K562 (cell line): ENCODE measurements at regions not wholly inside any gene's neighbourhood (a gene's known extent, or its start where the extent isn't known, plus 50 kb on each side); places are given as distances from the start of the nearest gene placed in this dataset.
A peak's percentile ranks its signal among the peaks of the same experiment; 100 is the strongest.

Experiments
- CREB1 ChIP-seq, 2 experiments: sonication (generic) in 1 of 2; formaldehyde crosslinking in 1 of 2; IDR thresholded peaks; 2 replicates each; pipeline versions ENCODE4 v1.6.1 to v1.8.0; 2012 to 2022; ENCODE audit warnings: inconsistent platforms in 1 of 2, mild to moderate bottlenecking in 1 of 2, missing genetic modification reagents in 1 of 2, moderate library complexity in 1 of 2
- FOXA1 ChIP-seq: fragments of 450-650 bp; IDR thresholded peaks from 2 replicates; pipeline ENCODE4 v1.6.1; 2016; ENCODE audit warnings: mild to moderate bottlenecking, borderline replicate concordance
- HBP1 ChIP-seq: fragments of 450-650 bp; formaldehyde crosslinking; IDR thresholded peaks from 2 replicates; pipeline ENCODE4 v1.4.0; 2022; ENCODE audit warnings: missing genetic modification characterization
- HDAC2 ChIP-seq: fragments of 450-650 bp; IDR thresholded peaks from 2 replicates; pipeline ENCODE4 v1.6.1; 2016; ENCODE audit warnings: mild to moderate bottlenecking
- HOMEZ ChIP-seq: fragments of 250-450 bp; sonication (Bioruptor Pico); IDR thresholded peaks from 2 replicates; pipeline ENCODE4 v1.4.0; 2020; ENCODE audit warnings: mild to moderate bottlenecking, moderate library complexity
- KLF1 ChIP-seq: fragments of 450-650 bp; IDR thresholded peaks from 2 replicates; pipeline ENCODE4 v1.6.1; 2016; ENCODE audit warnings: missing genetic modification characterization, missing compliant biosample characterization
- MECOM ChIP-seq: fragments of 250-450 bp; sonication (Bioruptor Pico); IDR thresholded peaks from 2 replicates; pipeline ENCODE4 v1.8.0; 2022; ENCODE audit warnings: inconsistent platforms
- MYNN ChIP-seq, 2 experiments: sonication (generic); formaldehyde crosslinking in 1 of 2; IDR thresholded peaks; 2 replicates each; pipeline versions ENCODE4 v1.5.0 to v1.6.1; 2016 to 2020; ENCODE audit warnings: antibody characterized with exemption in 1 of 2, missing genetic modification reagents in 1 of 2
- NELFE ChIP-seq: IDR thresholded peaks from 2 replicates; pipeline ENCODE4 v1.6.1; 2011; ENCODE audit warnings: mild to moderate bottlenecking; ENCODE audit not compliant: insufficient read depth, insufficient read length
- PCBP2 ChIP-seq: fragments of 200-400 bp; formaldehyde crosslinking; IDR thresholded peaks from 2 replicates; pipeline ENCODE4 v1.6.1; 2018; ENCODE audit warnings: low read length, low read depth, mild to moderate bottlenecking, moderate library complexity; ENCODE audit not compliant: poor library complexity, severe bottlenecking
- PHB2 ChIP-seq: fragments of 450-650 bp; IDR thresholded peaks from 2 replicates; pipeline ENCODE4 v1.6.1; 2017; ENCODE audit warnings: low read depth
- POLR3A ChIP-seq: IDR thresholded peaks from 2 replicates; pipeline ENCODE4 v1.6.1; 2011; ENCODE audit warnings: borderline replicate concordance, mild to moderate bottlenecking, moderate library complexity; ENCODE audit not compliant: insufficient read length, insufficient read depth; ENCODE audit errors: extremely low read depth
- RBM22 ChIP-seq: fragments of 200-400 bp; formaldehyde crosslinking; IDR thresholded peaks from 2 replicates; pipeline ENCODE4 v1.6.1; 2018; ENCODE audit warnings: low read length, low read depth; ENCODE audit not compliant: poor library complexity, severe bottlenecking
- SREBF1 ChIP-seq: fragments of 150-350 bp; IDR thresholded peaks from 2 replicates; pipeline ENCODE4 v1.6.1; 2014; ENCODE audit warnings: antibody characterized with exemption, low read depth, low read length, borderline replicate concordance
- ZBTB43 ChIP-seq: sonication (generic); formaldehyde crosslinking; IDR thresholded peaks from 2 replicates; pipeline ENCODE4 v1.8.0; 2023; ENCODE audit warnings: mild to moderate bottlenecking, missing genetic modification reagents
- ZNF140 ChIP-seq: fragments of 250-450 bp; sonication (Bioruptor Pico); IDR thresholded peaks from 2 replicates; pipeline ENCODE4 v1.8.0; 2021; ENCODE audit warnings: moderate library complexity, mild to moderate bottlenecking, inconsistent platforms
- ZNF175 ChIP-seq: fragments of 200-800 bp; sonication (Bioruptor generic); IDR thresholded peaks from 2 replicates; pipeline ENCODE4 v1.6.1; 2016; ENCODE audit warnings: low read depth, mild to moderate bottlenecking, missing genetic modification characterization, missing compliant biosample characterization
- TF ChIP-seq, protein P1 (sequence below), 3 experiments: IDR thresholded peaks in 2 of 3; conservative IDR thresholded peaks in 1 of 3; 2 replicates each; pipeline ENCODE4 v1.5.1; 2011 to 2012; ENCODE audit warnings: low read length in 3 of 3, mild to moderate bottlenecking in 3 of 3, control low read depth in 2 of 3, improper control_type of control experiment in 1 of 3, inconsistent platforms in 1 of 3, low read depth in 1 of 3, mixed read lengths in 1 of 3, moderate library complexity in 1 of 3; ENCODE audit not compliant: insufficient read depth in 2 of 3
- TF ChIP-seq, protein P2 (sequence below): fragments of 250-450 bp; sonication (Bioruptor Pico); IDR thresholded peaks from 2 replicates; pipeline ENCODE4 v1.9.0; 2021; ENCODE audit warnings: mild to moderate bottlenecking
- TF ChIP-seq, protein P3 (sequence below): fragments of 250-450 bp; sonication (Bioruptor Pico); IDR thresholded peaks from 2 replicates; pipeline ENCODE4 v1.9.0; 2021; ENCODE audit warnings: mild to moderate bottlenecking, inconsistent platforms

DNA sequence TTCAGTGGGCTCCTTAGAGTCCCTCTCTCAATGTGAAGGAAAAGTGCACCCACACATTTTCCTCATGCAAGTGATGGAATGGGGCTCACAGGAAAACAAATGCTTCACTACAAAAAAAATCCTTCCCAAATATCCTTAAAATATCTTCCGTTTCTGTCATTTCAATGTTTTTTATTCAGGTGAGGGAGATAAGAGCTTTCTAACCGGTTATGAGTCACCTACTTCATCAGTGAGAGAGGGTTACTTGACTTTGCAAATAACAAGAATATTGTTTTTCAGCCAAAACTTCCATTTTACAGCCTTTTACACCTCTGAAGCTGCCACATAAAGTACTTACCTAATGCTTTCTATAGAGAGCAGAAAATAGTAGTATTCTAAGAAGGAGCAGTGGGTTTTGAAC is 98.3 kb upstream of the CD55 start (continued):
- TF ChIP-seq, protein P1, sequence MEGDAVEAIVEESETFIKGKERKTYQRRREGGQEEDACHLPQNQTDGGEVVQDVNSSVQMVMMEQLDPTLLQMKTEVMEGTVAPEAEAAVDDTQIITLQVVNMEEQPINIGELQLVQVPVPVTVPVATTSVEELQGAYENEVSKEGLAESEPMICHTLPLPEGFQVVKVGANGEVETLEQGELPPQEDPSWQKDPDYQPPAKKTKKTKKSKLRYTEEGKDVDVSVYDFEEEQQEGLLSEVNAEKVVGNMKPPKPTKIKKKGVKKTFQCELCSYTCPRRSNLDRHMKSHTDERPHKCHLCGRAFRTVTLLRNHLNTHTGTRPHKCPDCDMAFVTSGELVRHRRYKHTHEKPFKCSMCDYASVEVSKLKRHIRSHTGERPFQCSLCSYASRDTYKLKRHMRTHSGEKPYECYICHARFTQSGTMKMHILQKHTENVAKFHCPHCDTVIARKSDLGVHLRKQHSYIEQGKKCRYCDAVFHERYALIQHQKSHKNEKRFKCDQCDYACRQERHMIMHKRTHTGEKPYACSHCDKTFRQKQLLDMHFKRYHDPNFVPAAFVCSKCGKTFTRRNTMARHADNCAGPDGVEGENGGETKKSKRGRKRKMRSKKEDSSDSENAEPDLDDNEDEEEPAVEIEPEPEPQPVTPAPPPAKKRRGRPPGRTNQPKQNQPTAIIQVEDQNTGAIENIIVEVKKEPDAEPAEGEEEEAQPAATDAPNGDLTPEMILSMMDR (IDR thresholded peaks at IDR 0.05 in 2 of 3, conservative IDR thresholded peaks at IDR 0.05 in 1 of 3; ENCODE audit: insufficient read depth in 2 of 3, low read depth in 1 of 3, low read length in 3 of 3): no peak
- TF ChIP-seq, protein P2, sequence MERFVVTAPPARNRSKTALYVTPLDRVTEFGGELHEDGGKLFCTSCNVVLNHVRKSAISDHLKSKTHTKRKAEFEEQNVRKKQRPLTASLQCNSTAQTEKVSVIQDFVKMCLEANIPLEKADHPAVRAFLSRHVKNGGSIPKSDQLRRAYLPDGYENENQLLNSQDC (CRISPR knock-in tag): no peak
- no peak for TF ChIP-seq ZNF175 (CRISPR knock-in tag)
- TF ChIP-seq NELFE: no peak
- TF ChIP-seq MECOM (CRISPR knock-in tag): no peak
- no peak for TF ChIP-seq SREBF1
- no peak for TF ChIP-seq RBM22
- no peak for TF ChIP-seq ZNF140 (CRISPR knock-in tag)
- TF ChIP-seq CREB1 (IDR thresholded peaks at IDR 0.05): no peak
- TF ChIP-seq CREB1 (CRISPR knock-in tag; IDR thresholded peaks at IDR 0.05): no peak
- TF ChIP-seq HDAC2: 0 out of 2 replicates have a peak, but pooled peaks have one; percentile 17
- no peak for TF ChIP-seq PHB2
- no peak for TF ChIP-seq POLR3A
- TF ChIP-seq, protein P3, sequence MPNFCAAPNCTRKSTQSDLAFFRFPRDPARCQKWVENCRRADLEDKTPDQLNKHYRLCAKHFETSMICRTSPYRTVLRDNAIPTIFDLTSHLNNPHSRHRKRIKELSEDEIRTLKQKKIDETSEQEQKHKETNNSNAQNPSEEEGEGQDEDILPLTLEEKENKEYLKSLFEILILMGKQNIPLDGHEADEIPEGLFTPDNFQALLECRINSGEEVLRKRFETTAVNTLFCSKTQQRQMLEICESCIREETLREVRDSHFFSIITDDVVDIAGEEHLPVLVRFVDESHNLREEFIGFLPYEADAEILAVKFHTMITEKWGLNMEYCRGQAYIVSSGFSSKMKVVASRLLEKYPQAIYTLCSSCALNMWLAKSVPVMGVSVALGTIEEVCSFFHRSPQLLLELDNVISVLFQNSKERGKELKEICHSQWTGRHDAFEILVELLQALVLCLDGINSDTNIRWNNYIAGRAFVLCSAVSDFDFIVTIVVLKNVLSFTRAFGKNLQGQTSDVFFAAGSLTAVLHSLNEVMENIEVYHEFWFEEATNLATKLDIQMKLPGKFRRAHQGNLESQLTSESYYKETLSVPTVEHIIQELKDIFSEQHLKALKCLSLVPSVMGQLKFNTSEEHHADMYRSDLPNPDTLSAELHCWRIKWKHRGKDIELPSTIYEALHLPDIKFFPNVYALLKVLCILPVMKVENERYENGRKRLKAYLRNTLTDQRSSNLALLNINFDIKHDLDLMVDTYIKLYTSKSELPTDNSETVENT: no peak
- TF ChIP-seq ZBTB43 (CRISPR knock-in tag): no peak
- no peak for TF ChIP-seq PCBP2
- no peak for TF ChIP-seq MYNN (IDR thresholded peaks at IDR 0.05)
- no peak for TF ChIP-seq MYNN (CRISPR knock-in tag; IDR thresholded peaks at IDR 0.05)
- no peak for TF ChIP-seq HBP1 (CRISPR knock-in tag)
- TF ChIP-seq HOMEZ (CRISPR knock-in tag): no peak
- no peak for TF ChIP-seq FOXA1
- no peak for TF ChIP-seq KLF1 (tag)
